Mucosa of rectum (tissue), 2 donors: ENCODE measurements at regions not wholly inside any gene's neighbourhood (a gene's known extent, or its start where the extent isn't known, plus 50 kb on each side); places are given as distances from the start of the nearest gene placed in this dataset.

Experiments
- H3K27ac ChIP-seq, 2 donors: one replicate each; pipeline ENCODE4 v1.7.0; 2013; ENCODE audit warnings: inconsistent platforms in 2 of 2, low read depth in 2 of 2, low read length in 2 of 2
- H3K27me3 ChIP-seq, 2 donors: one replicate each; pipeline ENCODE4 v1.7.0; 2013; ENCODE audit warnings: low read length in 2 of 2; ENCODE audit not compliant: control insufficient read depth in 2 of 2, insufficient read depth in 2 of 2
- H3K36me3 ChIP-seq, 2 donors: one replicate each; pipeline ENCODE4 v1.7.0; 2013; ENCODE audit warnings: low read length in 2 of 2; ENCODE audit not compliant: control insufficient read depth in 2 of 2, insufficient read depth in 2 of 2
- H3K4me1 ChIP-seq, 2 donors: one replicate each; pipeline ENCODE4 v1.7.0; 2013; ENCODE audit warnings: low read length in 2 of 2, mild to moderate bottlenecking in 1 of 2; ENCODE audit not compliant: control insufficient read depth in 2 of 2, insufficient read depth in 2 of 2
- H3K4me3 ChIP-seq, 2 donors: one replicate each; pipeline ENCODE4 v1.7.0; 2013; ENCODE audit warnings: low read length in 2 of 2
- H3K9ac ChIP-seq, 2 donors: one replicate each; pipeline ENCODE4 v1.7.0; 2013; ENCODE audit warnings: low read length in 2 of 2, low read depth in 1 of 2, mild to moderate bottlenecking in 1 of 2
- H3K9me3 ChIP-seq, 2 donors: one replicate each; pipeline ENCODE4 v1.7.0; 2013; ENCODE audit warnings: low read length in 2 of 2; ENCODE audit not compliant: control insufficient read depth in 2 of 2
- donor health status: healthy.
- donor health status: Normal muscosa, but diverticular disease.

DNA sequence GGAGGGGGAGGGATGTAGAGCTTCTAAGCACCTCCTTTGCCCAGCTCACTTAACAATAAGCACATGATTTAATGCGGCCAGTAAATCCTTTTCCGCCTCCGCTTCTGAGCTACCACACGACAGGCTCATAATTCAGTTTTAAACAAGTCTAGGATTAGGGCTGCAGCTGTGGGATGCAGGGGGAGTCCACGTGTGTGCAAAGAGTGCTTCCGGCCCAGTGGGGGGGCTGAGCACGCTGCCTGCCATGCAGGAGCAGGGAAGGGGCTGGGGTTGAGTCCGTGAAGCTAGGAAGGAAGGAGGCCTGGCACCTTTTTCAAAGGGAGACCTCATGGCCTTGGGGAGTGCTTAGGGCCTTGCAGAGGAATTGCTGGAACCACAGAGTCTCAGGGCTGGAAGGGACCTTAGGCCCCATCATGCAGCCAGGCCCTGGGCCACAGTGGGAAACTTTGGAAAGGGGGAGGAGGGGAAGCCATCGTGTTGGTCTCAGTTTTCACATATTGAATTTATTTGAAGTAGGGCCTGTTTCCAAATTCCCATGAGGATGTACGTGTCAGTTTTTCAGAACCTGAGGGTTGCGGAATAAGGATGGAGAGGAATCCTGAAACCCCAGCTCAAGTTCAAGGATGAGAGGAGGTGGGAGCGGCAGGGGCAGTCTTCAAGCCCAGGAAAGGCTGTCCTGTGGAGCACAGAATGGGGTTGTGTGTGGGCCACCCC, 96.1 kb downstream of the VEGFA start:
- H3K36me3 ChIP-seq, result no peaks in the 10 kb centered on the region
- H3K27ac ChIP-seq, result no peak overlapping the region
- no peak overlapping the region for H3K4me3 ChIP-seq
- H3K9me3 ChIP-seq, result no peaks in the 10 kb centered on the region
- H3K9ac ChIP-seq, result no peak overlapping the region
- H3K4me1 ChIP-seq, result no peaks in the 10 kb centered on the region
- H3K27me3 ChIP-seq, result peaks cover 0 to 2% of the 10 kb centered on the region in 2 donors

- peaks cover 0 to 2% of the 10 kb centered on the region in 2 donors for H3K27me3 ChIP-seq
- H3K9ac ChIP-seq, result no peak overlapping the region
- H3K4me3 ChIP-seq, result no peak overlapping the region
- H3K27ac ChIP-seq, result no peak overlapping the region
- H3K4me1 ChIP-seq, result no peaks in the 10 kb centered on the region
- H3K36me3 ChIP-seq, result no peaks in the 10 kb centered on the region
- H3K9me3 ChIP-seq, result no peaks in the 10 kb centered on the region
Measured at GRCh38 chr6:43865086-43865485, 95.1 kb downstream of the VEGFA start.

DNA sequence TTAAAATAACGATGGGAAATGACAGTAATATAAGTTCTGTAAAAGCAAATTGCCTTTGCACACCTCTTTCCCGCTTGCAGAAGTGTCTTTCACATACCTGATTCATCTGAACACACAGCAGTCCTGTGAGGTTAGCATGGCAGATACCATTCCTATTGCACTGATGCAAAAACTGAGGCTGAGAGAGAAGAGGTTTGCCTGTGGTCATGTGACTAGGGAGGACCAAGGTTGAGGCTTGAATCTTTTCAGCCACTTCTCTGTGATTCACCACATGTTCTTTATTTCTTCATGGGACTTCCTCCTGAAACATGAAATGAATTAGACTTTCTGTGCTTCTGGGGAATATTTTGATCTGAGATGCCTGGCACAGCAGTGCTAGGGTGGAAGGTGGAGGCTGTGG, 92.9 kb downstream of the VEGFA start:
- H3K36me3 ChIP-seq, result no peaks in the 10 kb centered on the region
- H3K9ac ChIP-seq, result no peak overlapping the region
- no peaks in the 10 kb centered on the region for H3K4me1 ChIP-seq
- no peak overlapping the region for H3K27ac ChIP-seq
- no peaks in the 10 kb centered on the region for H3K9me3 ChIP-seq
- H3K4me3 ChIP-seq, result no peak overlapping the region
- H3K27me3 ChIP-seq, result peaks cover 0 to 2% of the 10 kb centered on the region in 2 donors

DNA sequence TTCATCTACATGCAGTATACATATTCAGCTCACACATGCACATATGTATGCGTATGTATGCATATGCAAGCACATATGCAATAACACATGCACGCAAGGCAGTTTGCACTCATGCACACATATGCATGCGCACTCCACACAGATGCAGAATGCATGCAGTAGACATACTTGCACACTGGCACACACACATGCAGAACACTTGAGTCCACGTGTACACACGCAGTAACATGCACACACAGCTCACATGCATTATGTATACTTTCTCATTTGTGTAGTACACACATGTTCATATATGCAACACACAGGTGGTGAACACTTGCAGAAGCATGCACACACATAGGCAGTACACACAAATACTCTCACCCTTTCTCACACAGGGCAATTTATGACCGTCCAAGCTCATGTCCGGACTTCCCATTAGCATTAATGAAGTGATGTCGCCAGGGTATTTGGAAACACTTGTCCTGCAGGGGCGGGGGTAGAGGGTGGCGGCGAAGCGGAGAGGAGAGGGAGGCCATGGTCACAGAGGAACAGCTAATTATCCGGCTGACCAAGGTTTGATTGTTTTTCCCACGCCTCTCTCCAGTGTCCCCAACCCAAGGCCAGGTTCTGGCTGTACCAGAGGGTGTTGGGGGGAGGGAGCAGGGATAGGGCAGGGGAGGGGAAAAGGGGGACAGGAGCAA, 91.3 kb downstream of the VEGFA start:
- H3K27me3 ChIP-seq, result peaks cover 0 to 2% of the 10 kb centered on the region in 2 donors
- H3K4me1 ChIP-seq, result no peaks in the 10 kb centered on the region
- no peak overlapping the region for H3K9ac ChIP-seq
- no peak overlapping the region for H3K27ac ChIP-seq
- H3K36me3 ChIP-seq, result no peaks in the 10 kb centered on the region
- H3K4me3 ChIP-seq, result no peak overlapping the region
- no peaks in the 10 kb centered on the region for H3K9me3 ChIP-seq

GRCh38 chr6:43860285-43860684, 90.3 kb downstream of the VEGFA start:
- H3K9me3 ChIP-seq, result no peaks in the 10 kb centered on the region
- peaks cover 0 to 2% of the 10 kb centered on the region in 2 donors for H3K27me3 ChIP-seq
- no peaks in the 10 kb centered on the region for H3K36me3 ChIP-seq
- H3K27ac ChIP-seq, result no peak overlapping the region
- no peaks in the 10 kb centered on the region for H3K4me1 ChIP-seq
- H3K9ac ChIP-seq, result no peak overlapping the region
- no peak overlapping the region for H3K4me3 ChIP-seq

GRCh38 chr6:43859213-43859612, 89.2 kb downstream of the VEGFA start:
- H3K4me1 ChIP-seq, result peaks cover 1 to 6% of the 10 kb centered on the region in 2 donors
- no peaks in the 10 kb centered on the region for H3K9me3 ChIP-seq
- H3K36me3 ChIP-seq, result no peaks in the 10 kb centered on the region
- H3K27me3 ChIP-seq, result peaks cover 0 to 2% of the 10 kb centered on the region in 2 donors
- H3K4me3 ChIP-seq, result no peak overlapping the region
- H3K27ac ChIP-seq, result no peak overlapping the region
- H3K9ac ChIP-seq, result no peak overlapping the region

DNA sequence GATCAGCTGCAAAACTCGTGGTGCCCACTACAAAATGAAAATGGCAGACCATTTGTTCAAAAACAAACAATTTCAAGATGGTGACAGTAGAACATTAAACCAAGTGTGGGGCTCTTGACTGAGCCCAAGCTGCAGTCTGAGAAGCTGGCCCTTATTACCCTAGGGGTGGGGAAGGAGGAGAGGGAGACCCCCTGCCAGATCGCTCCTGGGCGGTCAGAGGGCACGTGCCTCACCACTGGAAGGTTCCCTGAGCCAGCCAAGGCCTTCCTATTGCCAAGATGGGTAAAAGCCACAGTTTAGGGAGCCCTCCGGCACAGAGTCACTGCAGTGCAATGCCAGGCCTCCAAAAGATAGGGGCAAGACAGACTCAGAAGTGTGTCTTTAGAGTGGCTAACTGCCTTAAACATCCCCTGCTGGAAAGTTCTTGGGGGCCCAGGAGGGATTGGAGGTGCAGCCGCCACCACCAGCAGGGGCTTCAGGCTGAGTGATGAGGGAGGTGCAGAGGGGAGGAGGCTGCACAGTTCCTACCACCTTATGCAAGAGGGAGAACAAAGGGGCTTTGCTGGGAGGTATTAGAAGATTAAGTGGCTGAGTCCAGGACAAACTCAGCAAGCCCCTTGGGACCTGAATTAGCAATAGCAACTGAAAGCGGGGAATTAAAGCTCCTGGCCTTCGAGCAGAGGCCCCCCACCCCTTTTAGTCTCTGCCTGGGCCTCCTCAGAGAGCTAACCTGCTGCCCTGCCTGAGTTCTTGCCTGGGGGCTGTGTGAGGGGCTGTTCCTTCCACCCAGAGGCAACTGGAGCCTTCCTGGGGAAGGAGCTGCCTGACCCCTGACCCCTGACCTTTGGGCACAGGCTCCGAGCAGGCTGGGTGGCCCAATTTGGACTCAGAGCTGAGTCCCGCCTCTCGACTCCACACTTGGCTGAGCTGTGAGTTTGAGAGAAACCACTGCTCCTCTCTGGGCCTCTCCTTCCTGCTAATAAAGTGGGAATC, 88.4 kb downstream of the VEGFA start:
- Histone ChIP-seq H3K9ac (no peak overlapping the region), H3K36me3 (no peaks in the 10 kb centered on the region), H3K27ac (no peak overlapping the region), H3K27me3 (peaks cover 0 to 2% of the 10 kb centered on the region in 2 donors), H3K4me3 (no peak overlapping the region), H3K4me1 (peaks cover 3 to 7% of the 10 kb centered on the region in 2 donors), H3K9me3 (no peaks in the 10 kb centered on the region)

DNA sequence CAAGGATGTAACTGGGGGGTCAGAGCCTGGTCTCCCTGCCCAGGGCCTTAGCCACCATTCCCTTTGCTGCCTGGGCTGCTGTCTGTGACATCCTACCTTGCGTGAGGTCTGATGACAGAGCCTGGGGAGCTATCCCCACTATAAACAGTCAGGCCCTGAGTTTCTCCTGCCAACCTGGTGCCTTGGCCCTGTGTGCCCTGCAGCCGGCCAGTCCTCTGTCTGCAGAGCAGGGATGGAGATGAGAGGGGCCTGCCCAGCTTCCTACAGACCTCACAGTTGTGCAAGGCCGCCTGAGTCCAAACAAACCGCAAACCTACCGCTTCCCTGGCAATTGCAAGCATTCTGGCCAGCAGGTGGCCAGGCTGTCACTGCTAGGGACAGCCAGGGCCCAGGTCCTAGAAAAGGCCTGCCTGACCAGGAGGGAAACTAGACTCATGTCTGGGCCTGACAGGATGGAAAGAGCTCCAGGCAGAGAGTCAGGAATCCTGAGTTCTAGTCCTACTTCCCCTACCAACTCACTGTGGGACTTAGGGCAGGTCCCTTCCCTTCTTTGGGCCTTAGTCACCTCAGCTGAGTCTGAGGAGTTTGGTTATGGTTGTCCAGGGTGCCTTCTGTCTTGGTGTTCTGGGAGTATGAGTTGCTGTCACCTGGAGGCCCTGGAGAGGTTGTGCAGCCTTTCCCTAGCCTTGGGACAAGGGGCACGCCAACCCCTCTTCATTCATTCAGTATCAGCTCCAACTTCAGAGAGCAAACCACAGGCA, 86.2 kb downstream of the VEGFA start:
- Histone ChIP-seq H3K9me3 (no peaks in the 10 kb centered on the region), H3K36me3 (no peaks in the 10 kb centered on the region), H3K4me1 (peaks cover 3 to 7% of the 10 kb centered on the region in 2 donors), H3K27ac (no peak overlapping the region), H3K9ac (no peak overlapping the region), H3K4me3 (no peak overlapping the region), H3K27me3 (no peaks in the 10 kb centered on the region)

GRCh38 chr6:43855247-43855646, 85.2 kb downstream of the VEGFA start:
- H3K27me3 ChIP-seq, result no peaks in the 10 kb centered on the region
- no peak overlapping the region for H3K4me3 ChIP-seq
- H3K4me1 ChIP-seq, result peaks cover 3 to 7% of the 10 kb centered on the region in 2 donors
- H3K27ac ChIP-seq, result no peak overlapping the region
- no peaks in the 10 kb centered on the region for H3K9me3 ChIP-seq
- H3K9ac ChIP-seq, result no peak overlapping the region
- no peaks in the 10 kb centered on the region for H3K36me3 ChIP-seq
